Endodermal cell (in vitro differentiated cells): ENCODE measurements at regions not wholly inside any gene's neighbourhood (a gene's known extent, or its start where the extent isn't known, plus 50 kb on each side); places are given as distances from the start of the nearest gene placed in this dataset.

ENCODE experiments used
- DNase-seq: peaks from one replicate; pipeline ENCODE4 v3.0.0-alpha.2; 2017
- H3K27ac ChIP-seq: 2 replicates; pipeline ENCODE4 v1.5.1; 2013; ENCODE audit warnings: mild to moderate bottlenecking, low read depth, low read length, moderate library complexity
- H3K27me3 ChIP-seq: 2 replicates; pipeline ENCODE4 v1.6.1; 2013; ENCODE audit warnings: mild to moderate bottlenecking, low read length, moderate library complexity; ENCODE audit not compliant: insufficient read depth, control insufficient read depth, poor library complexity, severe bottlenecking
- H3K36me3 ChIP-seq: 2 replicates; pipeline ENCODE4 v1.7.0; 2013; ENCODE audit warnings: mild to moderate bottlenecking, low read length, moderate library complexity; ENCODE audit not compliant: control insufficient read depth, insufficient read depth
- H3K4me1 ChIP-seq: one replicate; pipeline ENCODE4 v1.7.0; 2013; ENCODE audit warnings: low read length; ENCODE audit not compliant: control insufficient read depth, insufficient read depth
- H3K4me3 ChIP-seq: 2 replicates; pipeline ENCODE4 v1.5.1; 2013; ENCODE audit warnings: mild to moderate bottlenecking, low read length, moderate library complexity
- H3K9ac ChIP-seq: 2 replicates; pipeline ENCODE4 v1.6.1; 2013; ENCODE audit warnings: mild to moderate bottlenecking, low read length, moderate library complexity; ENCODE audit not compliant: poor library complexity, severe bottlenecking; ENCODE audit errors: extremely low read depth
- H3K9me3 ChIP-seq: 2 replicates; pipeline ENCODE4 v1.6.1; 2013; ENCODE audit warnings: mild to moderate bottlenecking, low read length, moderate library complexity; ENCODE audit not compliant: control insufficient read depth
- H3K27ac Mint-ChIP-seq: 2 replicates; pipeline ENCODE4 v1.8.0; 2020; ENCODE audit warnings: mixed read lengths
- H3K27me3 Mint-ChIP-seq: 2 replicates; pipeline ENCODE4 v1.8.0; 2021; ENCODE audit warnings: mild to moderate bottlenecking, mixed read lengths; ENCODE audit not compliant: insufficient read depth
- H3K36me3 Mint-ChIP-seq: 2 replicates; pipeline ENCODE4 v1.8.0; 2020; ENCODE audit warnings: low read depth, mixed read lengths
- H3K4me1 Mint-ChIP-seq: 2 replicates; pipeline ENCODE4 v1.8.0; 2020; ENCODE audit warnings: mixed read lengths
- H3K4me3 Mint-ChIP-seq: 2 replicates; pipeline ENCODE4 v1.8.0; 2020; ENCODE audit warnings: mild to moderate bottlenecking, moderate library complexity, mixed read lengths
- H3K9me3 Mint-ChIP-seq: 2 replicates; pipeline ENCODE4 v1.8.0; 2020; ENCODE audit warnings: mild to moderate bottlenecking, mixed read lengths
- CTCF ChIP-seq: fragments of 200-600 bp; sonication (generic); conservative IDR thresholded peaks from 2 replicates; pipeline ENCODE4 v1.5.0; 2021; ENCODE audit warnings: antibody characterized with exemption, mild to moderate bottlenecking
- WGBS, 2 experiments: methylation state at CpG; one replicate each; pipeline versions ENCODE4 v1.1.5 to v1.1.7; 2013; ENCODE audit warnings: missing lambda C conversion rate in 2 of 2, mixed read lengths in 1 of 2; ENCODE audit not compliant: insufficient coverage in 1 of 2, insufficient read length in 1 of 2; 5-methylcytosine and 5-hydroxymethylcytosine counted together

- H3K9me3 ChIP-seq, result no peaks in the 10 kb centered on the region
- no peaks in the 10 kb centered on the region for H3K4me1 Mint-ChIP-seq
- no peaks in the 10 kb centered on the region for H3K9me3 Mint-ChIP-seq
- no peaks in the 10 kb centered on the region for H3K27me3 ChIP-seq
- H3K36me3 Mint-ChIP-seq, result no peaks in the 10 kb centered on the region
- no peak for TF ChIP-seq CTCF
- H3K27ac Mint-ChIP-seq, result no peak overlapping the region
- H3K4me1 ChIP-seq, result peaks cover 7% of the 10 kb centered on the region
- no peak overlapping the region for H3K4me3 ChIP-seq
- 87 to 100% methylated on average over 1 of the region's 1 CpG for WGBS, 2 experiments
- H3K27me3 Mint-ChIP-seq, result no peaks in the 10 kb centered on the region
- no peak for DNase-seq
- no peak overlapping the region for H3K27ac ChIP-seq
- no peak overlapping the region for H3K9ac ChIP-seq
- H3K4me3 Mint-ChIP-seq, result no peak overlapping the region
- H3K36me3 ChIP-seq, result no peaks in the 10 kb centered on the region
These were observed 662.6 kb downstream of the BCKDHB start for GRCh38 chr6:80769106-80769505.

- H3K4me1 ChIP-seq, result peaks cover 7% of the 10 kb centered on the region
- no peak overlapping the region for H3K4me3 ChIP-seq
- WGBS, 2 experiments, result 37 to 94% methylated on average over 2 of the region's 2 CpGs
- TF ChIP-seq CTCF, result no peak
- DNase-seq, result no peak
- Mint-ChIP-seq H3K4me1 (no peaks in the 10 kb centered on the region), H3K9me3 (no peaks in the 10 kb centered on the region), H3K36me3 (no peaks in the 10 kb centered on the region), H3K27ac (no peak overlapping the region), H3K4me3 (no peak overlapping the region), H3K27me3 (no peaks in the 10 kb centered on the region)
- H3K36me3 ChIP-seq, result no peaks in the 10 kb centered on the region
- no peak overlapping the region for H3K27ac ChIP-seq
- H3K9ac ChIP-seq, result no peak overlapping the region
- H3K9me3 ChIP-seq, result no peaks in the 10 kb centered on the region
- H3K27me3 ChIP-seq, result no peaks in the 10 kb centered on the region
These were observed 661.3 kb downstream of the BCKDHB start for GRCh38 chr6:80767808-80768207.

- no peak overlapping the region for H3K9ac ChIP-seq
- no peak for DNase-seq
- no peaks in the 10 kb centered on the region for H3K36me3 ChIP-seq
- H3K36me3 Mint-ChIP-seq, result no peaks in the 10 kb centered on the region
- H3K4me1 ChIP-seq, result no peaks in the 10 kb centered on the region
- H3K9me3 Mint-ChIP-seq, result peaks cover 13% of the 10 kb centered on the region
- no peak overlapping the region for H3K4me3 ChIP-seq
- no peak overlapping the region for H3K27ac ChIP-seq
- no peak overlapping the region for H3K4me3 Mint-ChIP-seq
- no peaks in the 10 kb centered on the region for H3K27me3 ChIP-seq
- H3K4me1 Mint-ChIP-seq, result no peaks in the 10 kb centered on the region
- no peaks in the 10 kb centered on the region for H3K9me3 ChIP-seq
- no peak overlapping the region for H3K27ac Mint-ChIP-seq
- TF ChIP-seq CTCF, result no peak
- H3K27me3 Mint-ChIP-seq, result no peaks in the 10 kb centered on the region
These were observed 637.7 kb downstream of the BCKDHB start for GRCh38 chr6:80744213-80744612.
